Cerebellar cortex (tissue), 1 donor: ENCODE measurements at regions not wholly inside any gene's neighbourhood (a gene's known extent, or its start where the extent isn't known, plus 50 kb on each side); places are given as distances from the start of the nearest gene placed in this dataset.

Experiments
- DNase-seq: peaks from one replicate; pipeline ENCODE4 v3.0.0-alpha.2; 2015; ENCODE audit warnings: low spot score

DNA sequence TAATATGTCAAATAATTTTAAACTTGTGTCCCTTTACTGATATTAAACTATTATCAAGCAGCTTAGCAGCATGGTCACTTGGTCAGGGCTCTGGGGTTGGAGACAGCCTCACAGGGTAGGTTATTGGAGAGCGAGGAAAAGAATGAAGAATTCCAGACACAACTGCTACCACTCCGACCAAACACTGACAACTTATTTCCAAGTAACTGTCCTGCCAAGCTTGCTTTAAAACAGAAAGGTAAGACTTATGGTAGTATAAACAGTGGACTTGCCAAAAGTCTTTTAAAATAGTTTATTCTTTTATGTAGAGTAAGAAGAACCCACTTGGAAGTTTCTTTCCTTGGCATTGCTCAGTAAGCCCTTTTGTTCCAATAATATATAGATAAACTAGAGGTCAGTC lies 364.1 kb downstream of the DEPDC1B start:
- DNase-seq: no peak

DNA sequence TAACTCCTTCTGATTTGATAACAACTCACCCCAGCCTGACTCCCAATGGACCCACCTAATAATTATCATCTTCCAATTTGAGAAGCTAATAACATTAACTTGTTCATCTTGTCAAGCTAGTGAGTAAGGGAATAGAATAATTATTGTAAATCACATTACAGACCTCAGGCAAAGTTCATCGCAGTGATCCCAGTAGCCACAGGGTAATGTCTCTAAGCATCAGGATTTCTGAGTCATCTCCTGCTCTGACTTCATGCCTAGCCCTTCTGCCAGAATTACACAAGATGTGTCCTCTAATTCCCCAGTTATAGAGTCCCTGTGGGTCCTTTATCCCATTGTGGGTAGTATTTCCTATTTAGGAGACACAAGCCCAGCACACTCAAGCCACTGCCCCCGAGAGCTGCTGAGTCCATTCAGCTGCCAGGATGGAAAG lies 365.7 kb downstream of the DEPDC1B start:
- no peak for DNase-seq

DNA sequence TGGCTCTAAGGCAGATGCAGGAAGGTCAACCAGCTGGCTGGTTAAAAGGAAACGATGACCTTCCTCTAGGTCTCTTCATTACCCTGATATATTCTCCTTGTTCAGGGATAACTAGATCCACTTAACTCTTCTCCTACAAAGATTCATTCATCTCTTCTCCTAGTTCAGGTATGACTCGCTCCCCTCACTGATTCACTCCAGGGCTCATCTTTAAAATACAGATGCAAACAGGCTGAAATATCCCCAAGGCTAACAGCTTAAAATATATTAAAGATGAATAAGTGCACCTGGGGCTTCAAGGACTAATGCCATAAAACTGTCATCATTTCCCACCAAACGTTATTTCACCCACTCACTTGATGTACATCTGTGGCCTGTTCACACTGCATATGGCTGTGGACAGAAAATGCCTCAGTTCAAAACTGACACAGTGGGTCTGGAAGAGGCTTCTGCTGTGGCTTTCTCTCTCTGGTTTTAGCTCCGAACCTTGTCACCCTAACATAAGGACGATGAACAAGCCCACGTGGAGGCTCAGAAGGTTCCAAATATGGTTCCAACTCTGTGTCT lies 366.9 kb downstream of the DEPDC1B start:
- DNase-seq: no peak

DNA sequence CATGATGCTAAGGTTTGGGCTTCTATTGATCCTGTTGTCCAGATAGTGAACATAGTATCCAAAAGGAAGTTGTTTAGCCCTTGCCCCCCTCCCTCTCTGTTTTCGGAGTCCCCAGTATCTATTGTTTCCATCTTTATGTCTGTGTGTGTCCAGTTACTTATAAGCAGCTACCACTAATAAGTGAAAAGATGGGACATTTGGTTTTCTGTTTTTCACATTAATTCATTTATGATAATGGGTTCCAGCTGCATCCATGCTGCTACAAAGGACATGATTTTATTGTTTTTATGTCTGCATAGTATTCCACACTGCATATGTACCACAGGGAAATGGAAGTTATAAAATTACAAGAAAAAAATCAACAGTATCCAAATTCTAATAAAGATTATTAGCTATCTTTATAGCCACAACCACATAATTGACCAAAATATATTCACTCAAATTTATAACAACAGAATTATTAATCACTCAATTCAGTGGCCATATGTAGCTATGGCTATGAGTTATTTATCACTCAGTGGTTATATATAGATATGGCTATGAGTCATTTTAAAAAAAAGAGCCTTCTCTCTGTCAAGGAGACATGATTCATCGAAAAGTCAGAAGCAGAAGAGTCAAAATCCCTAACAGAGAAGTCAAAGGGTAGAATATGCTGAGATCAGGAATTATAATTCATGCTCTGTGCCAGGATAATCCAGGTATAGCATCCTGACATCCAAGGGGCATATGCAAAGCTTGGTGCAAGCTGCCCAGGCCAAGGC lies 367.5 kb downstream of the DEPDC1B start:
- DNase-seq: no peak

DNA sequence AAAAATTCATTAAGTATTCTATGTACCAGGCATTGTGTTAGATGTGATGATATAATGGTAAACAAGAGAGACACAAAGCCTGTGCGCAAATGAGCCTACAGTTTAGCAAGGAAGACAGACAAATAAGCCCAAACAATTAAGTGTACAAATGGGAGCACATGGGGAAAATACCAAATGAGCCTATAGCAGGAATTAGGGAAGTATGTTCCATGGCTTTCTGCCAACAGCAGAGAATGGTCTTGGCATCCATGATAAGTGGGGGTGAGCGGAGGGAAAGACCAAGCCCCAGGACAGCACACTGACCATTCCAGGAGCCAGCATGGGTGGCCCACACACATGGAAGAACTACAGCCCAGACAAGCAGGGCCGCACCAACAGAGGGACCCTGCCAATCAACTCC lies 369.7 kb downstream of the DEPDC1B start:
- DNase-seq: no peak

DNA sequence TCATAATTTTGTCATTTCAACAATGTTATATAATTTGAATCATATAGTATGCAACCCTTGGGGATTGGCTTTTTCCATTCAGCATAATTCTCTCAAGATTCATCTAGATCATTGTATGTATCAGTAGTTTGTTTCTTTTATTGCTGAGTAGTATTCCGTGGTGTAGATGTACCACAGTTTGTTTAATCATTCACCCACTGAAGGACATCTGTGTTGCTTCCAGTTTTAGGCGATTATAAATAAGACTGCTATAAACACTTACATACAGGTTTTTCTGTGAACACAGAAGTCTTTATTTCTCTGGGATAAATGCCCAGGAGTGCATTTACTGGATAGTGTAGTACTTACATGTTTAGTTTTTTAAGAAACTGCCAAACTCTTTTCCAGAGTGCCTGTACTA lies 374.1 kb downstream of the DEPDC1B start:
- DNase-seq: no peak

DNA sequence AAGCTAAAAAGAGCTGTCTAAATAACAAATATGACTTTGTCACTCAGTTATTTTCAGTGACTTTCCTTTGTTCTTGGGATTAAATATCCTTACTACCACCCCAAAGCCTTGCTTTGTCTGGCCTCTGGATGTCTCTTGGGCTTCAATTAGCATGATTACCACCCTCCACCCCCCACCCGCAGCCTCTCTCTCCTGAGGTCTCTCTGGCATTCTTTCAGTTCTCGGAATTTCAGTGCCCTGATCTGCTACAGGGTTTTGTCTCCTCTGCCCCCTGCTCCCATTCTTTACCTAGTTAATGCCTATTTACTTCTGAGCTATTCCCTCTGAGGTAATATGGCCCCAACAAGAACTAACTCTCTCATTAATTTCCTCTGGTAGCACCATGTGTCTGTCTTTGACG lies 376.4 kb downstream of the DEPDC1B start:
- DNase-seq: no peak

DNA sequence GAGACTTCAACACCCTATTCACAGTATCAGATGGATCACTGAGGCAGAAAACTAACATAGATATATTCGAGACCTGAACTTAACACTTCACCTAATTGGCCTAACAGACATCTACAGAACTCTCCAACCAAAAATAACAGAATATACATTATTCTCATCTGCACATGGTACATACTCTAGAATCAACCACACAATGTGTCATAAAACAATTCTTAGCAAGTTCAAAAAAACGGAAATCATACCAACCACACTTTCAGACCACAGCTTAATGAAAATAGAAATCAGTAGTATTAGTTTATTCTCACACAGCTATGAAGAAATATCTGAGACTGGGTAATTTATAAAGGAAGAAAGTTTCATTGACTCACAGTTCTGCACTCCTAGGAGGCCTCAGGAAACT lies 387.9 kb downstream of the DEPDC1B start:
- DNase-seq: no peak

DNA sequence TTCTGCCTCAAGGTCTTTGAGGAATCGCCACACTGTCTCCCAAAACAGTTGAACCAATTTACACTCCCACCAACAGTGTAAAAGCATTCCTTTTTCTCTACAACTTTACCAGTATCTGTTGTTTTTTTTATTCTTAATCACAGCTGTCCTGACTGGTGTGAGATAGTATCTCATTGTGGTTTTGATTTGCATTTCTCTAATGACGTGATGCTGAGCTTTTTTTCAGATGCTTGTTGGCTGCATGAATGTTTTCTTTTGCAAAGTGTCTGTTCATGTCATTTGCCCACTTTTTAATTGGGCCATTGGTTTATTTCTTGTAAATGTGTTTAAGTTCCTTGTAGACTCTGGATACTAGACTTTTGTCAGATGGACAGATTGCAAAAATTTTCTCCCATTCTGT lies 400.0 kb downstream of the DEPDC1B start:
- DNase-seq: no peak

DNA sequence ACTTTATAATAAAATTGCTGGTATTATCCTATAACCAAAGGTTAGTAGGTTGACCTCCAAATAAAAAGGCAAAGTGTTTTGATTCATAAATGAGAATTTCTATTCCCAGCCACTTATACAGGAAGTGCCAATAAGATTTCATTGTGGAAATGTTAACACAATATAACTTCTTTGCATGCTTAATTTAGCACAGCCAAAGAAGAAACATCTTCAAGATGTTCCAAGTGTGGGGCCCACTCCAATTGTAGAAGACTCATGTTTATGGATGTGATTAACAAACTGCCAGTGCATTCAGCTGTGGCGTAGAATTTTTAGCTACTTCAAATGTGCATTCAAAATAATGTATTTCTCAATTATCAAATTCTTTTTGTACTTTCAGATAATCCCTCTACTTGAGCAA lies 402.3 kb downstream of the DEPDC1B start:
- DNase-seq: no peak

DNA sequence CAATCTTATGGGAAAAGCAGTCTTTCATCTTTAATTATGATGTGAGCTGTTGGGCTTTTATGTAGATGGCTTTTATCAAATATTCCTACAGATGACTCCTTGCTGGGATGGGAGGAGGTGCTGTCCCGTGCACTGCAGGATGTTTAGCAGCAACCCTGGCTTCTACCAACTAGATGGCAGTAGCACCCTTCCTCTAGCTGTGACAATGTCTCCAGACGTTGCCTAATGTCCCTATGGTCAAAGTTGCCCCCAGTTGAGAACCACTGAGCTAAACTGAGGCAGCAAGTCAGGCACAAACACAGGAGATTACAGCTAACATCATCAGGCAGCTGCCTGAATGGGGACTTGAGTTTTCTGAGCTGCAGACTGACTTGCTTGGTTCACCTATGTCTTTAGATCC lies 401.9 kb upstream of the PDE4D start:
- DNase-seq: peak; percentile 14

DNA sequence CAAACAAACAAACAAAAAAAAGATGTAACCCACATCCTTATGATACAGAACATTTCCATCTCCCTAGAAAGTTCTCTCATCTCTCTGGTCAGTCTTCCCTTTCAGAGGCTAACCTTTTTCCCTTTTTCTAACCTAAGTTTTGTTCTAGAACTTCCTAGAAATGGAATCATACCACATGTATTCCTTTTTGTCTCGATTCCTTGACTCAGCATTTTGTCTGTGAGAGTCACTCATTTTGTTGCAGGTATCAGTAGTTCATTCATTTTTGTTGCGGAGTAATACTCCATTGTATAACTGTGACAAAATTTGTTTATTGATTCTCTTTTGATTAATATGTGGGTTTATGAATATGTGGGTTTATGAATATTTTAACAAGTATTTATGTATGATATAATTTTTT lies 400.0 kb upstream of the PDE4D start:
- DNase-seq: no peak

DNA sequence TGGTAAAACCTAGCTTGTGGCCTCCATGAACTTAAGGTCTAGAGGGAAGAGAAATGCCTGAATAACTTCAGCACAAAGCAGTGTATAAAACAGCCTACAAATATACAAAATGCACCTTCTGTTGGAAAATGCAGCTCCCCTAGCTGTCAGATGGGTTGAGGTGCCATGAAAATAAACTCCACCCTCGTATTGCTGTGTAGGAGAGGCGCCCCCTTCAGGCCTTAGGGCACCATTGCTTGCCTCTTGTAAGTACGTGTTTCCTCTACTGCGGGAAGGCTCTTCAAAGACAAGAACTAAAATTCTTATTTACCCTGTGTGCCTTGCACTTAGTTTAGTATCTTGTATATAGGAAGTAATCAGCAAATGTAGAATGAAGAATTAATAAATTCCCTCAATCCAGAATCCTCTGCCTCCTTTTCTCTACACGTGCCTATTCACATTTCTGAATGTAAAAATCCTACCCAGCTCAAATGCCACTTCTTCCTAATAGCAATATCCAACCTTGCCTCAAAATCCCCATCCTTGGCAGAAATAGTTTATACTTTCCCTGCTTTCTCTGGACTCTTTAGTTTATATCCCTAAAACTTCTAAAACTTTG lies 393.7 kb upstream of the PDE4D start:
- peak; percentile 73 for DNase-seq

DNA sequence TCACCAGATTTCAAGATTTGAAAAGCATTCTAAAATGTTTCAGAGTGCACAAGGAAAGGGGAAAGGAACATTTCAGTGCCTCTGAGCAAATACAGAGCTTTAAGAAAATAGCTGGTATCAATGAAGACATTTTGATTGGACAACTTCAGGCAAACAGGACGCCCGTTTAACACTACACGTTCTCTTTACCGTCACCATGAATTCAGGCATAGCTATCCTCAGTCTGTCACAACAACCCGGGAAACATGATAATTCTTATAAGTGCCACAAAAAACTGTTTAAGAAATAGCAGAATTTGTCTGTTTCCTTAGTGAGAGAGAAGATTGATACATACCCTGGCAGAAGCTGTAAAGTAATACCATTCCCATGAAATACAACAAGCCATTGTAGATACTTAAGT lies 392.4 kb upstream of the PDE4D start:
- DNase-seq: no peak

DNA sequence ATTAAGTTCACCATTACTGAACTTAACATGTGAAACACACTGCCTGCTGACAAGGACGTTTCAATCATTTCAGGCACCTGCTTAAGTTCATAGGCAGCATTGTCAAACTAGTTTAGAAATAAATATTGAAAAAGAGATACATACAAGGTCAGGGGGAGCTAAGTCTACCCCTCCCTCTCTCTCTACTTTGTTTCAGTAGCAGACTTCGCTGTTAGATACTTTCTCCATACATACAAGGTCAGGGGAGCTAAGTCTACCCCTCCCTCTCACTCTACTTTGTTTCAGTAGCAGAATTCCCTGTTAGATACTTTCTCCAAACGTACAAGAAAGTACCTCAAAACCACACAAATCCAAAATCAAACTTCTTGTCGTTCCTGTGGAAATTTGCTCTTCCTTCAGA lies 387.4 kb upstream of the PDE4D start:
- no peak for DNase-seq

DNA sequence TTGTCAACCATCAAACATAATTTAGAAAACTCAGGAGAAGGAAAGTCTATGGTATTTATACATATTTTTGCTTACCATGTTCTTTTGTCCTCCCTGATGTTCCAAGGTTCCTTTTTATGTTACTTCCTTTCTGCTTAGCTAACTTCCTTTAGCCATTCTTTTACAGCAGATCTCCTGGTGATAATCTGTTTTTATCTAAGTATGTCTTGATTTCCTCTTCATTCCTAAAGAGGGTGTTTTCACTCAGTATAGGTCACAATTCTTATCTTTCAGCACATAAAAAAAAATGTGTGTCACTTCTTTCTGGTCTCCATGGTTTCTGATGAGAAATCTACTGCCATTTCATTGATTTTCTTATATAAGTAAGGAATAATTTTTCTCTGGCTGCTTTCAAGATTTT lies 384.4 kb upstream of the PDE4D start:
- no peak for DNase-seq

DNA sequence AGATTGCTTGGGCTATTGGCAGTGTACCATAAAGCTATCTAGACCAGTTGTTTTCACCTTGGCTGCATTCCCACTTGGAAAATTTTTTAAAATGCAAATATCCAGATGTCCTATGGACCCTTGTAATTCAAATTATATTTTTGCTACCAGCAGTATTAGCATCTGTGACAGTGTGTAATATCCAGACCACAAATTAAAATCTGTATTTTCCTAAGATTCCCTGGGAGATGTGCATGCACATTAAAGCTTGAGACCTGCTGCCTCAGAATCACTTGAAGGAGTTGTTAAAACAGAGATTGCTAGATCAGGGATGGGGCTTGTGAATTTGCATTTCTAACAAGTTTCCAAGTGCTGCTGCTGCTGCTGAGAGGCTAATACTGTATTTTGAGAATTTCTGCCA lies 381.2 kb upstream of the PDE4D start:
- DNase-seq: no peak

DNA sequence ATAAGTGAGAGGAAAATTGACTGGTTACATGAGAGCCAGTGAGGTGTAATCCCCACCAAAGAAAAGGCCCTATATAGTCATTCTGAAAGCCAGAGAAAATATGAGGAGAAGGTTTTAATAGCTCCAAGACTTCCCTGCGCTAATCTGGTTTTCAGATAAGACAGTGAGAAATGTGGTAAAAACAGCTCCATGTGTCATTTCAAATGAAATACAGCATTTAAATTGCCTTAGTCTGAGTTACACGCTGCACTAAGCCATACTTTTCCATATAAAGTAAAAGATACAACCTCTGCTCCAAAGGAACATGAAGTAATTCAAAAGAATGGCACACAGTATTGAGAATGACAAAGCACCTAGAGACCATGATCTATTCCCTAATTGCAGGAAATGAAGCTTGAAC lies 378.0 kb upstream of the PDE4D start:
- no peak for DNase-seq

DNA sequence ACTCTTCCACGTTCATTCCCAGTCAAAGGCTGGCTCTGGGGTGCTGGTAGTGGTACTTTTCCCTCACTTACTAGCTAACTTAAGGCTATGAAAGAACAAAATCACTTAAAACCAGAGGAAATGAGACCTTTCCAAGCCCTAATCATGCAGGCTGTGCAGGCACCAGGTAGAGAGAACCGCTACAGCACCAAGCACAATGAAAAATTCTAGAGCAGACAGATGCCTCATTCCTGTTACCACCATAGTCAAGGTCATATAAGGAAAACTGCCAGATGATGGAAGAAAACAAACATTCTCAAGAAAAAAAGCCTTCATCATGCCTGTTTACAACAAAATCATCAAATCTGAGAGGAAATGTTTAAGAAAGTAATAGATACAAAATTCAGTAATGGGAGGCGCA lies 374.4 kb upstream of the PDE4D start:
- no peak for DNase-seq

DNA sequence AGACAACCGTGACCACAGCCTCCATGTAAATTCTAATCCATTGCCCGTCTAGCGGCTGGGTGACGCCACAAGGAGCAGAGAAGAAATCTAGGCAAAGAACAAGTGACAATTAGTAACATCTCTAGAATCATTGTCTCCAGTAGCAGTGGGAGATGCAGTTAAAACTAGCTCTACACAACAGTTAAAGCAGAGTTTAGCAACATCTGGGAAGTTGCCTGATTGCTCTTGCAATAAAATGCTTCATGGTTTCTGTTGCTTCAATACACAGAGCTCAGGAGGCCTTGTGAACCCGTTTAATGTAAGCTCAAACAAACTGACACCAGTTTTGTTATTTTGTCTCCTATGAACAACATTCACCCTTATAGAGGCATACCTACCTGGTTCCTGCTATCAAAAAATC lies 369.8 kb upstream of the PDE4D start:
- DNase-seq: no peak

DNA sequence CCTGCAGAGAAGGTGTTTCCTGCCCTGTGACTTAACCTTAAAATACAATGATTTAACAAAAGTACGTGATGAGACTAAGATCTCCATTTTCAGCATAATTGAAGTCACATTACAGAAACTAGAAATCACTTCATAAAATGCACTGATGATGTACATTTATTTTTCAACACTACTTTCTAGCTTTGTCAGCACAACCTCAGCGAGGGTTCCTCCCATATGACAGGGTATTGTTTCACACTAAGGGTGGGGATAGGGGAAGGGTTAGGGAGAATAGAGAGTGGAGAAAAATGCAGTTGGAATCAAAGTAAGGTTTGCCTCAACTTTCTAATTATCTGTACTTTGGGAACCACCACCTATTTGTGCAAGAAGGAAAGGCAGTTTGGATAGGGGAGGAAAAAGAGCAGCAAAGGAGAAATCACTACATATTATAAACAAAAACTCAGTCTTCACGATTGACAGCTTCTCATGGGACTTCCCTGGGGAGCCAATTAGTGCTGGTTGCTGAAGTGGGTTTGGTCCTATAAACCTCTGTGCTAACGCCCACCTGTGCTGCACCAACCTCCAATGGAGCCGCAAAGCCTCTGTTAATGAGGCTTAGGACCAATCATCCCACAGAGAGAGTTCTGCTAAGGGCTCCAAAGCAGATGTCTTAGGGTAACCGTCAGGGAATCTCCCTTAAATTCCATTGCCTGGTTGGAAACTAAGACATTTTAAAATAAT lies 369.2 kb upstream of the PDE4D start:
- no peak for DNase-seq

DNA sequence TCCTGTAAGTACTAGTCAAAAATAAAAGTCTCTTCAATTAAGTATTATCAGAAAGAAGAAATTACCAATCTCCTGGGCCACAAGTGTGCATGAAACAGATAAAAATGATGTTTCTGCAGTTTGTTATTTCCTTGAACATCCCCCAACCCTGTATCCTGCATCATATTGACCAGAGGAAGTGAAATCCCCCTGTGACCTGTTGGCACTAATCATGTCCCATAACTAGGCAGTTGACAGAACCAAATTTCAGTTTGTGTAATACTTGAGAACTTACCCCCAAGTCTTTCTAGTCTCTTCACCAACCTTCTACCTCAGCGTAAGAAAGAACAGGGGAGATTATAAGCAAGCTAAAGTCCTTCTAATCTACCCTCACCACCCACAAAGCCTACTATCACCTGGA lies 368.2 kb upstream of the PDE4D start:
- no peak for DNase-seq

DNA sequence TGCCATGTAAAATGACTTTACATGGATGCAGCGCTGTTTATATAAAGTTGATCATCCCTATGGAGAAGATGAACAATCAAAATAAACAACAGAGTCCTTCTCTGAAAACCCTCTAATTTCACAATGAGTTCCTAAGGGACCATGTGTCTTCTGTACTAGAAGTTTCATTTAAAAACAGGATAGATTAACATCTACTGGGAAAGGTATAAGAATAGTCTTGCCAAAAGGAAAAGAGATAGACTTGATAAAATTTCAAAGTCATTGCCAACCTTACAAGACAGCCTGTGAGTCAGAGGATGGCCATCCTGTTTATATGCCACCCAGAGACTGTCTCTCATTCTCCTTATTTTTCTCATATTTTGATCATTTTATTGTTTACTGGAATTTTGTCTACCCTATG lies 367.1 kb upstream of the PDE4D start:
- no peak for DNase-seq
